PFSK-1 (cell line): ENCODE measurements at regions not wholly inside any gene's neighbourhood (a gene's known extent, or its start where the extent isn't known, plus 50 kb on each side); places are given as distances from the start of the nearest gene placed in this dataset.

Experiments
- POLR2AphosphoS5 ChIP-seq: IDR thresholded peaks from 2 replicates; pipeline ENCODE4 v1.6.1; 2012; ENCODE audit warnings: low read depth, mild to moderate bottlenecking, control low read depth, low read length, moderate library complexity
- SIN3A ChIP-seq: IDR thresholded peaks from 2 replicates; pipeline ENCODE4 v1.6.1; 2012; ENCODE audit warnings: mild to moderate bottlenecking, low read length, moderate library complexity, borderline replicate concordance; ENCODE audit not compliant: insufficient read depth
- TAF1 ChIP-seq: IDR thresholded peaks from 2 replicates; pipeline ENCODE4 v1.6.1; 2012; ENCODE audit warnings: low read length, control low read depth, borderline replicate concordance; ENCODE audit not compliant: insufficient read depth

- TF ChIP-seq POLR2AphosphoS5 (no peak), SIN3A (no peak), TAF1 (no peak)
Measured at GRCh38 chr9:30519756-30520155, 1864.7 kb upstream of the ACO1 start.
